ENCODE measurements at regions not wholly inside any gene's neighbourhood (a gene's known extent, or its start where the extent isn't known, plus 50 kb on each side); places are given as distances from the start of the nearest gene placed in this dataset.
A peak's percentile ranks its signal among the peaks of the same experiment; 100 is the strongest.

- CTCF ChIA-PET = no interaction called here
- intact Hi-C loops (cut with micrococcal nuclease; ENCODE audit: unreplicated experiment) = no loop called here
Observed at GRCh38 chr16:87199901-87200300, 117.3 kb downstream of the C16orf95 start.

DNA sequence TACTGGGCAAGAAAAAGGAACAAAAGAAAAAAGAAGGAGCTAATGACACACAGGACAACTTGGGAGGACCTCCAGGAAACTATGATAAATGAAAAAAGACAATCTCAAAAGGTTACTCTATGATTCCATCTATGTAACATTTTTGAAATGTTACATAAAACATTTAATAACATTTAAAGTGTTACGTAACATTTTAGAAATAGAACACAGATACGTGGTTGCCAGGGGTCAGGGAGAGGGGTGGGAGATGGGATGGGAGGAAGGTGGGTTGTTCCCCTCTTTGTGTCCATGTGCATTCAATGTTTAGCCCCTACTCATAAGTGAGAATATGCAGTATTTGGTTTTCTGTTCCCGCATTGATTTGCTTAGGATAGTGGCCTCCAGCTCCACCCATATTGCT is 116.6 kb downstream of the C16orf95 start:
- BruUV-seq (replicated peaks) = no TSS peak
- H3K4me1 ChIP-seq (ENCODE audit: insufficient read depth, low read length, poor library complexity, severe bottlenecking) = no peaks in the 10 kb centered on the region

More at GRCh38 chr16:87199901-87200300, 117.3 kb downstream of the C16orf95 start:
- Histone ChIP-seq H3K27ac (ENCODE audit: low read depth, low read length, poor library complexity, severe bottlenecking) (no peak overlapping the region), H3K27me3 (replicated peaks; ENCODE audit: insufficient read depth, low read depth, low read length, poor library complexity) (no peaks in the 10 kb centered on the region), H3K4me1 (ENCODE audit: insufficient read depth, low read length, poor library complexity, severe bottlenecking) (no peaks in the 10 kb centered on the region), H3K36me3 (ENCODE audit: insufficient read depth, low read length, poor library complexity, severe bottlenecking) (no peaks in the 10 kb centered on the region), H3K4me3 (ENCODE audit: low read depth, low read length, poor library complexity, severe bottlenecking) (no peak overlapping the region), H3K9me3 (ENCODE audit: low read depth, low read length, poor library complexity, severe bottlenecking) (no peaks in the 10 kb centered on the region)
- DNase-seq (ENCODE audit: low spot score) = no peak
- TF ChIP-seq, protein P1, sequence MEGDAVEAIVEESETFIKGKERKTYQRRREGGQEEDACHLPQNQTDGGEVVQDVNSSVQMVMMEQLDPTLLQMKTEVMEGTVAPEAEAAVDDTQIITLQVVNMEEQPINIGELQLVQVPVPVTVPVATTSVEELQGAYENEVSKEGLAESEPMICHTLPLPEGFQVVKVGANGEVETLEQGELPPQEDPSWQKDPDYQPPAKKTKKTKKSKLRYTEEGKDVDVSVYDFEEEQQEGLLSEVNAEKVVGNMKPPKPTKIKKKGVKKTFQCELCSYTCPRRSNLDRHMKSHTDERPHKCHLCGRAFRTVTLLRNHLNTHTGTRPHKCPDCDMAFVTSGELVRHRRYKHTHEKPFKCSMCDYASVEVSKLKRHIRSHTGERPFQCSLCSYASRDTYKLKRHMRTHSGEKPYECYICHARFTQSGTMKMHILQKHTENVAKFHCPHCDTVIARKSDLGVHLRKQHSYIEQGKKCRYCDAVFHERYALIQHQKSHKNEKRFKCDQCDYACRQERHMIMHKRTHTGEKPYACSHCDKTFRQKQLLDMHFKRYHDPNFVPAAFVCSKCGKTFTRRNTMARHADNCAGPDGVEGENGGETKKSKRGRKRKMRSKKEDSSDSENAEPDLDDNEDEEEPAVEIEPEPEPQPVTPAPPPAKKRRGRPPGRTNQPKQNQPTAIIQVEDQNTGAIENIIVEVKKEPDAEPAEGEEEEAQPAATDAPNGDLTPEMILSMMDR (conservative IDR thresholded peaks at IDR 0.05; ENCODE audit: low read depth, low read length) = no peak
- no peak for TF ChIP-seq EZH2 (IDR thresholded peaks at IDR 0.05; ENCODE audit: borderline replicate concordance, low read depth, low read length, poor library complexity, severe bottlenecking)
- POLR2A ChIA-PET (ENCODE audit: low non-redundant PET) = no interaction called here
- no TSS peak for BruUV-seq (replicated peaks)

DNA sequence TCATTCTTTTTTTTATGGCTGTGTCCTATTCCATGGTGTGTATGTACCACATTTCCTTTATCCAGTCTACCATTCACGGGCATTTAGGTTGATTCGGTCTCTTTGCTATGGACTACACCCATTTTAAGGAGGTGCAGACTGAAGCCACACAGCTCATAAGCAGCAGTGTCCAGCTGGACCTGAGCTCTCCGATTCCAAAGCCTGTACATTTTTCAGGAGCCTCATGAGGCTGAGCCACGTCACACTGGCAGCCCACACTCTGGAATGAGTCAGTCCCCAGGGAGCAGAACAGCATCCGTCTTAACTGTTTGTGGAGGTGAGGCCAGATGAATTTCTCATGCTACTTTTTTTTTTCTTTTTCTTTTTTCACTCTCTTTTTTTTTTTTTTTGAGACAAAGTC is 116.1 kb downstream of the C16orf95 start:
- intact Hi-C loops (cut with micrococcal nuclease; ENCODE audit: unreplicated experiment) = no loop called here
- POLR2A ChIA-PET (ENCODE audit: low non-redundant PET) = no interaction called here

More for the DNA sequence above, 116.6 kb downstream of the C16orf95 start:
- Histone ChIP-seq H3K27ac (ENCODE audit: low read depth, low read length, poor library complexity, severe bottlenecking) (no peak overlapping the region), H3K9me3 (ENCODE audit: low read depth, low read length, poor library complexity, severe bottlenecking) (no peaks in the 10 kb centered on the region), H3K27me3 (replicated peaks; ENCODE audit: insufficient read depth, low read depth, low read length, poor library complexity) (no peaks in the 10 kb centered on the region), H3K36me3 (ENCODE audit: insufficient read depth, low read length, poor library complexity, severe bottlenecking) (no peaks in the 10 kb centered on the region), H3K4me3 (ENCODE audit: low read depth, low read length, poor library complexity, severe bottlenecking) (no peak overlapping the region)
- intact Hi-C loops (cut with micrococcal nuclease; ENCODE audit: unreplicated experiment) = no loop called here
- TF ChIP-seq, protein P1 (conservative IDR thresholded peaks at IDR 0.05; ENCODE audit: low read depth, low read length) = no peak
- no peak for TF ChIP-seq EZH2 (IDR thresholded peaks at IDR 0.05; ENCODE audit: borderline replicate concordance, low read depth, low read length, poor library complexity, severe bottlenecking)
- CTCF ChIA-PET = no interaction called here
- POLR2A ChIA-PET (ENCODE audit: low non-redundant PET) = no interaction called here
- no peak for DNase-seq (ENCODE audit: low spot score)

More for the DNA sequence above, 116.1 kb downstream of the C16orf95 start:
- no peak overlapping the region for H3K4me3 ChIP-seq (ENCODE audit: low read depth, low read length, poor library complexity, severe bottlenecking)
- H3K27me3 ChIP-seq (replicated peaks; ENCODE audit: insufficient read depth, low read depth, low read length, poor library complexity) = no peaks in the 10 kb centered on the region
- peak; percentile 83 for DNase-seq (ENCODE audit: low spot score)
- H3K27ac ChIP-seq (ENCODE audit: low read depth, low read length, poor library complexity, severe bottlenecking) = no peak overlapping the region
- BruUV-seq (replicated peaks) = no TSS peak
- no peaks in the 10 kb centered on the region for H3K4me1 ChIP-seq (ENCODE audit: insufficient read depth, low read length, poor library complexity, severe bottlenecking)
- no peaks in the 10 kb centered on the region for H3K36me3 ChIP-seq (ENCODE audit: insufficient read depth, low read length, poor library complexity, severe bottlenecking)
- no peaks in the 10 kb centered on the region for H3K9me3 ChIP-seq (ENCODE audit: low read depth, low read length, poor library complexity, severe bottlenecking)
- CTCF ChIA-PET = no interaction called here
- TF ChIP-seq, protein P1 (conservative IDR thresholded peaks at IDR 0.05; ENCODE audit: low read depth, low read length) = no peak
- TF ChIP-seq EZH2 (IDR thresholded peaks at IDR 0.05; ENCODE audit: borderline replicate concordance, low read depth, low read length, poor library complexity, severe bottlenecking) = no peak
